SK-N-MC (cell line): ENCODE measurements at regions not wholly inside any gene's neighbourhood (a gene's known extent, or its start where the extent isn't known, plus 50 kb on each side); places are given as distances from the start of the nearest gene placed in this dataset.

Experiments used
- EZH2 ChIP-seq: fragments of 200-600 bp; sonication (generic); IDR thresholded peaks from one replicate; pipeline ENCODE4 v1.6.1; 2017; ENCODE audit warnings: antibody characterized with exemption
- POLR2AphosphoS5 ChIP-seq: IDR thresholded peaks from 2 replicates; pipeline ENCODE4 v1.6.1; 2012; ENCODE audit warnings: mild to moderate bottlenecking, low read depth, low read length, borderline replicate concordance

DNA sequence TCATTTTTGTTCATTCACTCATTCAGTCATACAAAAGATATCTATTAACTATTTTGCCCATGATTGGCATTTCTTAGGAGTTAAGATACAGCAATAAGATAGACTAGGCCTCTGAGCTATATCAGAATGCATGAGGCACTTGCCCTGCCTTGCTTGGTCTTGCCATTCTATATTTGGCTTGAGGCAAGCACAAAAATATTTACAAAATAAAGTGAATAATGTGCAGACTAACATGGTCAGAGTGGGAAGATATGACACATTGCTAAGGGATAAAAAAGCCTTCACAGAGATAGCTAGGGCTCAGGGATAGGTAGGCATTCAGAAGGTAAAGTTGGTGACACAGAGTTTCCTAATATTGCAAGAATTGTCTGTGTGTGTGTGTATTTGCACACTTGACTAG lies 75.0 kb upstream of the MMADHC start:
- TF ChIP-seq EZH2 (no peak), POLR2AphosphoS5 (no peak)
